HG03442 (cell line): ENCODE measurements at regions not wholly inside any gene's neighbourhood (a gene's known extent, or its start where the extent isn't known, plus 50 kb on each side); places are given as distances from the start of the nearest gene placed in this dataset.
"Not testable (repeated sequence)": the region's sequence is repeated elsewhere in the genome, so short reads cannot be mapped to it uniquely, and the experiment has no call there.

ENCODE experiments used
- ATAC-seq: cut with Tn5 transposase; IDR thresholded peaks from one replicate; pipeline ENCODE4 v1.9.1; 2021; ENCODE audit warnings: mild to moderate bottlenecking, moderate library complexity; ENCODE audit not compliant: unreplicated experiment

- ATAC-seq: no peak
Observed at GRCh38 chr9:94033383-94033782, 50.9 kb upstream of the PTPDC1 start.

GRCh38 chr9:94031946-94032345 lies 52.3 kb upstream of the PTPDC1 start:
- no peak for ATAC-seq

DNA sequence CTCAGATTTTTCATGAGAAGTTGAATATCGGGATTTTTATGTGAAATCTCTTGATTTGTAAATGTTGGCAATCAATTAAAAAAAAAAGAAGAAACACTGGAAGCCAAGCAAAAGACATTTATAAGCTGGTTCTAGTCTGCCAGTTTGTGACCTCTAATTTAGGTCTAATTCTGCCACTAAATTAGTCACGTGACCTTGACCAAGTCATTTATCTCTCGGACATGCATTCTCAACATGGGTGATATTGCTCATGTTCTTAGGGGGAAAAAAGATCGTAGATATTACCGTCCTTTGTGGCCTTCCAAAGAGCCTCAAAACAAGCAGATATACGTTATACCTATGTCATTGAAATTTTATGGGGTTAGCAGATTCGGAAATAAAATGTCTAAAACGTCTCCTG lies 52.9 kb upstream of the PTPDC1 start:
- no peak for ATAC-seq

DNA sequence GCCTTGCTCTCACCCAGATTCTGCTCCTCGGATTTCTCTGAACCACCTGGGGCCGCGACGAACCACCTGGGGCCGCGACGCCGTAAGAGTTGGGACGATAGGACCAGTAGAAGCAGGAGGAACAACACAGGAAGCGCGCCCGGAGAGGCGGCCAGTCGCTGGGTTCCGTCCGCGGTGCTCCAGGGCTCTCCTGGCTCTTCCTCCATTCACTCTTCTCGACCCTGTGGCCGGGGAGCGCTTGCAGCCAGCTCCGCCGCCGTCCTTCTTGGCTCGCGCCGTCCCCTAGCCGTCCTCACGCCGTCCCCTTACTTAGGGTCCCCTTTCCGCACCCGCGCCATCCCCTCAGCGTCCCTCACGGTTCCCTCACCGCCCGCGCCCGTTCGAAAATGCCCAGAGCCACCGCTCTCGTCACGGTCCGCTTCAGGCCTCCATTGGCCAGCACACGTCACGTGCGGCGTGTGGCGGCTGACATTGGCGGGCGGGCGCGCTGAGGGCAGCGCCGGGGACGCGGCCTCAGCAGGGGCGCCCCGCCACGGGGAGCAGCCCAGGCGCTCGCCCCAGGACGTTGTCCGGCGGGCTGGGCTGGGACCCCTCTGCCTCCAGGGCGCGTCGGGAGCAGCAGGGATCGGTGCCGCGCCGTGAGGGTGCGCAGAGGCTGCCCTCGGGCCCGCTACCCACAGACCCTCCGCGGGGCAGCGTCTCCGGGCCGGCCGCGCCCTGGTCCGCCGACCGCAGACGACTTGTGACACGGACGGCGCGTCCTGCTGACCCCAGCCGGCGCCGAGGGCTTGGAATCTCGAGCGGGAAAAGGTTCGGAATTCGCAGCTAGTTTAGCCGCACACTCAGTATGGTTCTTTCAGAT lies 53.7 kb upstream of the PTPDC1 start:
- ATAC-seq: peak; percentile 98

DNA sequence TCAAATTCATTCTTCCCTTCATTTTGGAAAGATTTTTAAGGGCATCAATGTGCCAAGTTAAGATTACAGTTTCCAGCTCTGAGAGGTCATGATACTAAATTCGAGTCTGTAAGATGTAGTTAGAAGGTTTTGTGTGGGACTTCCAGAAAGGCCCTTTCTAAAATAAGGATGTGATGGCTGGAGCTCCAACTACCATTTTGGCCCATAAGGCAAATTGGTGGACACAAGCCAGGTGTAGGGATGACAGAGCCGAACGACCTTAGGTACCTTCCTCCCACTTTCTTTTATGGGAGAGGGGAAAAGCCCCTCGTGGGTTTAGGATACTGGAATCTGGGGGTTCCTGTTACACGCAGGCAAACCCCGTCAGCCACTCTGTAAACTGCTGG lies 54.3 kb upstream of the PTPDC1 start:
- no peak for ATAC-seq

- ATAC-seq: no peak
Observed at GRCh38 chr9:94026816-94027215, 57.4 kb upstream of the PTPDC1 start.

- ATAC-seq: not testable (repeated sequence)
Observed at GRCh38 chr9:94022476-94022875, 61.8 kb upstream of the PTPDC1 start.

DNA sequence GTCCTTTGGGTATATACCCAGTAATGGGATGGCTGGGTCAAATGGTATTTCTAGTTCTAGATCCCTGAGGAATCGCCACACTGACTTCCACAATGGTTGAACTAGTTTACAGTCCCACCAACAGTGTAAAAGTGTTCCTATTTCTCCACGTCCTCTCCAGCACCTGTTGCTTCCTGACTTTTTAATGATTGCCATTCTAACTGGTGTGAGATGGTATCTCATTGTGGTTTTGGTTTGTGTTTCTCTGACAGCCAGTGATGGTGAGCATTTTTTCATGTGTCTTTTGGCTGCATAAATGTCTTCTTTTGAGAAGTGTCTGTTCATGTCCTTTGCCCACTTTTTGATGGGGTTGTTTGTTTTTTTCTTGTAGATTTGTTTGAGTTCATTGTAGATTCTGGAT lies 63.4 kb upstream of the PTPDC1 start:
- not testable (repeated sequence) for ATAC-seq

- ATAC-seq: no peak
Observed at GRCh38 chr9:94018628-94019027, 63.5 kb upstream of the BARX1 start.

DNA sequence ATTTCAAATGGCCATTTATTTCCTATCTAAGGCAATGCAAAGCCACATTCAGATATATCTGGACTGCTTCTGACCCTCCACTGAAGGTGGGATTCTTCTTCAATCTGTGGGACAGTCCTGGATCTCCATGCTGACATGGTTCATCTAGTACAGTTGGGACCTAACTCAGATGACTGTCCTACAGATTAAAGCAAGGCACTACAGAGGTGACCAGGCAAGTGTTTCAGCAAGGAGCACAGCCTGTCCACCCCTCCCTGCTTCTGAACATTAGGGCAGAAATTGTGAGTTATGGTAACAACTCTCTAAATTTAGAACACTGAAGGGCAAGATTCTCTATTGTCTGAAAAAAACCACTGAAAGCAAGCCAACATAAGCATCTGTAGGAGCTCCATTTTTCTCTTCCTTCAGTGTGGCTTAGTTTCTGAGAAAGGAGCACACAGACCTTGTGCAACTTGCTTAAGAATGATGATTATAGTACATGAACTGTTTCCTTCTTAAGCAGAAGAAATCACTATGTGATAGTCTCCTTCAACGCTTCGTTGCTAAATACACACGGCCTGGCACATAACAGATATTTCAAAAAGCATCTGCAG lies 62.9 kb upstream of the BARX1 start:
- no peak for ATAC-seq

GRCh38 chr9:94016744-94017143 lies 61.6 kb upstream of the BARX1 start:
- ATAC-seq: no peak

DNA sequence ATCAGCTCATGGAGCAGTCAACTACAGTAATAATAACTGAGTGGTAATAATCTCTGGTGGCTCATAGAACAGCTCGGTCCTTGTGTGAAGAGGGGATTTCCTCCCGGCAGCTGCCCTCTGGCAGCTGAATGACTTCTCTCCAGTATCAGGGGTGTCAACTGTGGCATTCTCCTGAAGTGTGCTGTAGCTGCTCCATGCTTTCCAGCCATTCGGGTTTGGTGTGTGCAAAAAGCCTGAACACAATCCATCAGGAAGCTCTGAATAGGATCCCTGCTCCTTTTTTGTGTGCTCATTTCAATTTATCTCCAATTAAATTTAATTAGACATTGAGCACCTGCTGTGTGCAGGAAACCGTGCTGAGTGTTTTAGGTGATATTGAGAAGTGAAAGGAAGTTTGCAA lies 59.8 kb upstream of the BARX1 start:
- no peak for ATAC-seq

GRCh38 chr9:94014066-94014654 lies 59.0 kb upstream of the BARX1 start:
- ATAC-seq: no peak

- no peak for ATAC-seq
Observed at GRCh38 chr9:94010980-94011533, 55.9 kb upstream of the BARX1 start.

DNA sequence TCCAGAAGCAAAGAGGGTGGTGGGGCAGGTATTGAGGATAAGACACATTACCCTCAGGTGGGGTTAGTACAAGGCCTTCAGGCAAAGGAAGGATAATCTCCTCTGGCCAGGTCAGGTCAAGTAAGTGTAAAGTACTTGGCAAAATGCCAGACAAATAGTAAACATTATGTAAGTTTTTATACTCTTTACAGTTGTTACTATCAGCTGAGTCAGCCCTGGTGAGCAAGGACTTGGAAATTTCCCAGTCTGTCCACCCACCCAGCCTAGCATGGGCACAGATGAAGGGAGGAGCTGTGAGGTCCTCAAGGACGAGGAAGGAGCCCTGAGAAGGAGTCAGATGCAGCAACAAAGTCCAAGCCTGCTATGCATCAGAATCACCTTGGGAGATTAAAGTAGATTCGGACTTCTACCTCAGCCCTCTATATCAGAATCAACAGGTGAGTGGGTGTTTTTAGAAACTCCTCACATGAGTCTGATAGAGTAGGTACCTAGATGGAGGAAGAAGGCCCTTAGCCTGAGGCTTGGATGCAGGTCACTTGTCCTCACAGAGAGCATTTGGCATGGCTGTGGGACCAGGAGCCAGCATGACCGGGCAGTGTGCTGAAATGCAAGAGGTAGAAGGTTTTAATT lies 50.2 kb upstream of the BARX1 start:
- ATAC-seq: no peak
